ENCODE measurements at regions not wholly inside any gene's neighbourhood (a gene's known extent, or its start where the extent isn't known, plus 50 kb on each side); places are given as distances from the start of the nearest gene placed in this dataset.

DNA sequence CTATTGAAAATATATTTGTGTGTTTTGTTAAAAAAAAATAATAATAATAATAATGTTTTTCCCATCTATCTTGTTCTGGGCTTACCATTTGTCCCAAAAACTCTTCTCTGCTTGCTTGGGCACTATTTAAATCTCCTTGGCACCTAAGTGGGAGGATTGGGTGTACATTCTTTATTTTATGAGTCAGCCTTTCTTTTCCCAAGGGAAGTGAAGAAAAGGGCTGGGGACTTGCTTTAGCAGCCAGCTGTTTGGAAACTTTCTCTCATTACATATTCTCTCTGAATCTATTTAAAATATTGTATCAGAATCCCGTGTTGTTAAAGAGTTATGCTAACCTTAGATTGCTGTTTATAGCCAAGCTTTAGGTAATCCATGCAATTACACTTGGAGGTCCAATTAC lies 2332.4 kb downstream of the ARAP2 start:
- no peak overlapping the region for H3K4me3 Mint-ChIP-seq (ENCODE audit: unreplicated experiment)
- peaks cover 3% of the 10 kb centered on the region for H3K36me3 Mint-ChIP-seq (ENCODE audit: low read depth, unreplicated experiment)
- TF ChIP-seq CTCF (IDR thresholded peaks at IDR 0.05; ENCODE audit: unreplicated experiment): no peak
- H3K4me1 Mint-ChIP-seq (ENCODE audit: unreplicated experiment): no peaks in the 10 kb centered on the region
- no peak overlapping the region for H3K27ac Mint-ChIP-seq (ENCODE audit: unreplicated experiment)
- H3K27me3 Mint-ChIP-seq (ENCODE audit: unreplicated experiment): no peaks in the 10 kb centered on the region
- peaks cover 4% of the 10 kb centered on the region for H3K9me3 Mint-ChIP-seq (ENCODE audit: unreplicated experiment)
- DNase-seq (ENCODE audit: low spot score): no peak

- DNase-seq (ENCODE audit: low spot score): no peak
- no peaks in the 10 kb centered on the region for H3K4me1 Mint-ChIP-seq (ENCODE audit: unreplicated experiment)
- H3K9me3 Mint-ChIP-seq (ENCODE audit: unreplicated experiment): peaks cover 4% of the 10 kb centered on the region
- H3K36me3 Mint-ChIP-seq (ENCODE audit: low read depth, unreplicated experiment): peaks cover 3% of the 10 kb centered on the region
- no peak overlapping the region for H3K4me3 Mint-ChIP-seq (ENCODE audit: unreplicated experiment)
- H3K27me3 Mint-ChIP-seq (ENCODE audit: unreplicated experiment): no peaks in the 10 kb centered on the region
- H3K27ac Mint-ChIP-seq (ENCODE audit: unreplicated experiment): no peak overlapping the region
- no peak for TF ChIP-seq CTCF (IDR thresholded peaks at IDR 0.05; ENCODE audit: unreplicated experiment)
Observed at GRCh38 chr4:33914386-33914785, 2329.9 kb downstream of the ARAP2 start.

DNA sequence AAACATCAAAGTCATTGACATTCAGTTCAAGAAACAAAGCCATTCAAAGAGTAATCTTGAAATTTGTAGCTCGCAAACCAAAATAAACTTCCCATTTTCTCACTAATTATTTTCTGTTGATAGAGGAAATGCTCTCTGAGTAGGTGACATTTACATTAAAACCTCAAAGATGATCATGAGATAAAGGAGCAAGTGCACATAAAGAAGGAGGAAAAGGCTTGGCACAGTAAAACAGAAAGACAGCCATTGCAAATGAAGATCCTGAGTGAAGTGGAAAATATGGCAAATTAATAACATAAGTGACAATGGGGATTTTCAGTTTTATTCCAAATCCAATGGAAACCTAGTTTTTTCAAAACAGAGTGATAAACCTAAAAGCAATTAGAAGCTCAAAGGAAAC lies 2320.8 kb downstream of the ARAP2 start:
- Mint-ChIP-seq H3K9me3 (ENCODE audit: unreplicated experiment) (no peaks in the 10 kb centered on the region), H3K36me3 (ENCODE audit: low read depth, unreplicated experiment) (no peaks in the 10 kb centered on the region), H3K27me3 (ENCODE audit: unreplicated experiment) (no peaks in the 10 kb centered on the region), H3K27ac (ENCODE audit: unreplicated experiment) (no peak overlapping the region), H3K4me1 (ENCODE audit: unreplicated experiment) (no peaks in the 10 kb centered on the region), H3K4me3 (ENCODE audit: unreplicated experiment) (no peak overlapping the region)
- no peak for TF ChIP-seq CTCF (IDR thresholded peaks at IDR 0.05; ENCODE audit: unreplicated experiment)
- DNase-seq (ENCODE audit: low spot score): no peak

- H3K27ac Mint-ChIP-seq (ENCODE audit: unreplicated experiment): no peak overlapping the region
- no peaks in the 10 kb centered on the region for H3K27me3 Mint-ChIP-seq (ENCODE audit: unreplicated experiment)
- H3K9me3 Mint-ChIP-seq (ENCODE audit: unreplicated experiment): no peaks in the 10 kb centered on the region
- H3K4me3 Mint-ChIP-seq (ENCODE audit: unreplicated experiment): no peak overlapping the region
- DNase-seq (ENCODE audit: low spot score): no peak
- no peaks in the 10 kb centered on the region for H3K4me1 Mint-ChIP-seq (ENCODE audit: unreplicated experiment)
- no peaks in the 10 kb centered on the region for H3K36me3 Mint-ChIP-seq (ENCODE audit: low read depth, unreplicated experiment)
- TF ChIP-seq CTCF (IDR thresholded peaks at IDR 0.05; ENCODE audit: unreplicated experiment): no peak
Observed at GRCh38 chr4:33924239-33924638, 2320.1 kb downstream of the ARAP2 start.

GRCh38 chr4:33924811-33925210 lies 2319.5 kb downstream of the ARAP2 start:
- no peak for DNase-seq (ENCODE audit: low spot score)
- no peaks in the 10 kb centered on the region for H3K36me3 Mint-ChIP-seq (ENCODE audit: low read depth, unreplicated experiment)
- no peaks in the 10 kb centered on the region for H3K4me1 Mint-ChIP-seq (ENCODE audit: unreplicated experiment)
- no peak overlapping the region for H3K4me3 Mint-ChIP-seq (ENCODE audit: unreplicated experiment)
- H3K9me3 Mint-ChIP-seq (ENCODE audit: unreplicated experiment): no peaks in the 10 kb centered on the region
- H3K27me3 Mint-ChIP-seq (ENCODE audit: unreplicated experiment): no peaks in the 10 kb centered on the region
- H3K27ac Mint-ChIP-seq (ENCODE audit: unreplicated experiment): no peak overlapping the region
- no peak for TF ChIP-seq CTCF (IDR thresholded peaks at IDR 0.05; ENCODE audit: unreplicated experiment)

Measured in endothelial cell (in vitro differentiated cells).